ENCODE measurements at regions not wholly inside any gene's neighbourhood (a gene's known extent, or its start where the extent isn't known, plus 50 kb on each side); places are given as distances from the start of the nearest gene placed in this dataset.

DNA sequence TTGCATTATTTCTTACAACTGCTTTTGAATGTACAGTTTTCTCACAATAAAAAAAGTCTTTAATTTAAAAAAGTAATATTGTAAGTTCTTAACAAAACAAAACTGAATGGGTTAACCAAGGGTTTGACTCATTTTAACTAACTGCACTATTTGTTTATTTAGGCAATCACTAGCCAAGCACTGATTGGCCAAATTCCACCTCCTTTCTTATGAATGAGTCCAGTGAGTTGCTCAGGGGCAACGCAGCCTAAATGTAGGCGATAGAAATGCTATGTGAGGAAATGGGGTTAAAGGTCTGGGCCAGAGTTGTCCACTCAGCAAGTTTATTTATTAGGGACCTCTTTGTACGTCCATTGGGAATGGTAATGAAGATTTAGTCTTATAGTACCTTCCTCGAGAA, 89.6 kb upstream of the MAF start:
- TF ChIP-seq, protein P1, sequence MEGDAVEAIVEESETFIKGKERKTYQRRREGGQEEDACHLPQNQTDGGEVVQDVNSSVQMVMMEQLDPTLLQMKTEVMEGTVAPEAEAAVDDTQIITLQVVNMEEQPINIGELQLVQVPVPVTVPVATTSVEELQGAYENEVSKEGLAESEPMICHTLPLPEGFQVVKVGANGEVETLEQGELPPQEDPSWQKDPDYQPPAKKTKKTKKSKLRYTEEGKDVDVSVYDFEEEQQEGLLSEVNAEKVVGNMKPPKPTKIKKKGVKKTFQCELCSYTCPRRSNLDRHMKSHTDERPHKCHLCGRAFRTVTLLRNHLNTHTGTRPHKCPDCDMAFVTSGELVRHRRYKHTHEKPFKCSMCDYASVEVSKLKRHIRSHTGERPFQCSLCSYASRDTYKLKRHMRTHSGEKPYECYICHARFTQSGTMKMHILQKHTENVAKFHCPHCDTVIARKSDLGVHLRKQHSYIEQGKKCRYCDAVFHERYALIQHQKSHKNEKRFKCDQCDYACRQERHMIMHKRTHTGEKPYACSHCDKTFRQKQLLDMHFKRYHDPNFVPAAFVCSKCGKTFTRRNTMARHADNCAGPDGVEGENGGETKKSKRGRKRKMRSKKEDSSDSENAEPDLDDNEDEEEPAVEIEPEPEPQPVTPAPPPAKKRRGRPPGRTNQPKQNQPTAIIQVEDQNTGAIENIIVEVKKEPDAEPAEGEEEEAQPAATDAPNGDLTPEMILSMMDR (IDR thresholded peaks at IDR 0.05), result no peak
- TF ChIP-seq EZH2 (IDR thresholded peaks at IDR 0.05; ENCODE audit: borderline replicate concordance, insufficient read depth, low read depth, low read length, poor library complexity, severe bottlenecking), result no peak
